Hematopoietic multipotent progenitor cell treated with erythropoietin and hydrocortisone succinate and interleukin-3 and kit ligand, for 8 days (in vitro differentiated cells): ENCODE measurements at regions not wholly inside any gene's neighbourhood (a gene's known extent, or its start where the extent isn't known, plus 50 kb on each side); places are given as distances from the start of the nearest gene placed in this dataset.
"Not testable (repeated sequence)": the region's sequence is repeated elsewhere in the genome, so short reads cannot be mapped to it uniquely, and the experiment has no call there.

Experiments
- DNase-seq: peaks from one replicate; pipeline ENCODE4 v3.0.0-alpha.2; 2015

DNA sequence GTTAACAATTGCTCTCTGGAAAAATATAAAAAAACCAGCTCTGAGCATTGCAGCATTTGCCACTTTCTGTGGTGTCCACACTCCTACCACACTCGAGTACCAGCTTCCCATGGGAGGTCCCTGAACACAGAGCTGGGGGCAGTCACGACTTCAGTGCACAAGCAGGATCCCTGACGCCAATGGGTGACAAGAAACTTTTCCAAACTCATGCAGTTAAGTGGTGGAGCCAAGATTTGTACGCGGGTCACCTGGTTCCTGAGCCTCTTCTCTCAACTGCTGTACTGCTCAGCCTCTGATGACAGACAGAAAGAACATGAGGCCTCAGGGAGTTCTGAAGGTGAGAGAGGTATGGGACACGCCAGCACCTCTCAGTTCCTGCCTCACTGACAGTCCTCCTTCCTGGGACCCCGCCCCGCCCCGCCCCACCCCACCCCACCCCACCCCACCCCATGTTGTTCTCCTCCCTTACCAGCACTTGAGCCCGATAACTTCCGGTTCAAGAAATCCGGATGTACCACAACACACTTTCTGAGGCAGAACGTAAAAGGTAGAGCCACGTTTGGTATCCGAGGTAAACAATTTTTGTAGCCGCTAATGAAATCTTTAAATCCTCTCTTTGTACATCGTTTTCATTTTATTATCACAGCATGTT lies 287.6 kb downstream of the MYCN start:
- no peak for DNase-seq

DNA sequence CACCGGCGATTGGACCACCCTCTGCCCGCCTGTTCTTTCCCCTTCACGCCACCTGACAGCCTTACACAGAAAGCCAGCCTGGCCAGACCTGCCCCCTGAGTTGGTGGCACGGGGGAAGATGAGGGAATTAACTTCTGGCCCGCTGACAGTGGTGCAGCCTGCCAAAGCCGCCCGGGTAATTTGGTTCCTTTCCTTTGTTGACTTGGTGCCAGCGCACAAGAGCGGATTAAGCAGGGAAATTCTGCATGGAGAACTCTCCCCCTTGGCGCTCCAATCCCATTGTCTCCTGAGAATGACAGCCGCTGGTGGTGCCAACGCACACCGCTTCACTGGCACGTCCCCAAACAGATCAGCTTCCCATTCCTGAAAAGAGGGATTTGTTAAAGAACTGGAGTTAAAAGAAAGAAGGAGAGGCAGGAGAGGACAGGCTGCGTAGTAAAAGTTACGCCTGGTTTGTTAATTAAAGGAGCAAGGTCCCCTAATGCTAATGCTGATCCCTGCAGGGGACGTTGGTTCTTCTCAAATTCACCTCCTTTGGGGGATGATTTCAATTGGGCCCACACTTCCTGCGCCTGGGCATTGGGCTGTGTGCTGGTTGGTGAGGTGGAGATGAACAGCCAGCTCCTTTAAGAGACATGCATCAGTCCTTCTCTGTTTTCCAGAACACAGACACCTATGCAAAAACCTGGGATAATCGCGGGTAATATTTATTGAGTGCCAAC lies 286.8 kb downstream of the MYCN start:
- no peak for DNase-seq

DNA sequence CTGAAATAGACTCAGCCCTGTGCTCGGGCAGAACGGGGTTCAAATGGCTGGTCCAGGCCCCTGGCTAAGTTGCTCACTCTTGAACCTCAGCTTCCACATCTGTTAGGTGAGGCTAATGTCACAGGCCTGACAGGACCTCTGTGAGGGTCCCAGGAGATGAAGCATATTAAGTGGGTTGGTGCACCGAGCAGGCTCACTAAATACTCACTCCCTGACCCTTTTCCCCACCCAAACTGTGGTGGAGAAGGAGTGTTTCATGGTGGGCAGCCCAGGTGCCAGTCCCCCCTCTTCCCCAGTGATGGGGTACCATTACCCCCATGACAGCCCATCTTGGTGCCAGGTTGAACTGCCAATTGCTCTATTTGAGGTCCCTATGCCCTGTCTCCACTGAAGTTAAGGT lies 286.0 kb downstream of the MYCN start:
- DNase-seq = no peak

DNA sequence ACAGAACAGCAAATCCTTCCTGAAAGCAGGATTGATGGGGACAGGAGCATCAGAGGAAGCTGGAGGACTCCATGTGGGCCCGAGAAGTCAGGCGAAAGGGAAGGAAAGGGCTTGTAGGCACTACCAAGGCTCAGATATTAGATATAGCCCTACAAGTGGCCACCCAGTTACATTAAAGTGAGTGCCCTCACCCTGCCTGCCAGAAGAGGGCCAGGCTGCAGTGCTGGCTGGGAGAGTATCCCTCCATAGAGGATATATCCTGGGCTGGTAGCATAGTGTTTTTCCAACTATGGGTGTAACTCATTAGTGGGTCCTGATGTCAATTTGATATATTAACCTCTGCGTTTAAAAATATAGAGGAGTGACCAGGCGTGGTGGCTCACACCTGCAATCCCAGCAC lies 285.2 kb downstream of the MYCN start:
- no peak for DNase-seq

DNA sequence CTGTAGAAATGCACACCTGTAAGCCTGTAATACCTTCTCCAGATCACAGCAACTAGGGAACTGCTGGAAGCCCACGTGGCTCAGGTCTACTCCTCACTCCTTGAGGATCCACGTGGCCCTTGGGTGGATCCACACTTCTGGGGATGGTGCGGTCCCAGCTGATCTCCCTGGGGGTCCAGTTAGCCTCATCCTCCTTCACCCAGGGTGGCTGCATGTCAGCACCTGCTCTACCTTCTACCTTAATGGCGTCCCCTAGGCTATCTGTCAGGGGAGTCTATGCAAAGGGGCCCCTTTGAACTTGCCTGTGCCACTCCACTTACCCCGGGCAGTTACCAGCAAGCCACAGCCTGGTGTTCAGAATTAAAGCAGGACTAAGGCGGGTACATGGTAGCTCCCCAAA lies 284.7 kb downstream of the MYCN start:
- no peak for DNase-seq

DNA sequence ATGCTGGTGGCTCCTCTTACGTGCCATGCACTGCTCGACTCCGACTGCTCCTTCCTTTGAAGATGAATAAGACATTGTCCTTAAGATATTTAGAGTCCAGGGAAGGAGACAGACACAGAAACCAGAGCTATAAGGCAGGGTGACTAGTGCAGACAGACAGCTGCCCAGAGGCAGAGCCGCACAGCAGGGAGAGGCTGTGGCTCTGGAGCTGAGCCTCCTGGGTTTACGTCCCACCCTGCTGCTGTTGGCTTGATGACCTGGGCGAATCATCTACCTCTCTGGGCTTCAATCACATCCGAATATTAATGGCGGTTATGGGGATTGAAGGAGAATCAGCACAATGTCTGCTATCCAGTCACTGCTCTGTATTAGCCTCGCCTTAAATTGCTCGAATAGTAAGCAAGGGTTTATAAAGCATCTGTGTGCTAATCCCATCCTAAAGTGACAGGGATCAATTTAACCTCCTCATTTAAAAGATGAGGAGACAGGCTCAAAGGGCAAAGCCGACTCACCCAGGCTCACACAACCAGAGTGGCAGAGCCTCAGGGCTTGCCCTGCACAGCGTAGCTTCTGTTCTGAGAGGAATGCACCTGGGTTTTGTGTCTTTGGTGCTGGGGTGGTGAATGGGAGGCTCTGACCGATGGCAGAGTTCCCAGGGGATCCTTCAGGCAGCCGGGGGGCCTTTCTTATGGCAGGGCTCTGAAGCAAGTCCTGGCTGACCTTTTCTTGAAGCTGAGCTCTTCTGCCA lies 284.1 kb downstream of the MYCN start:
- DNase-seq = no peak

DNA sequence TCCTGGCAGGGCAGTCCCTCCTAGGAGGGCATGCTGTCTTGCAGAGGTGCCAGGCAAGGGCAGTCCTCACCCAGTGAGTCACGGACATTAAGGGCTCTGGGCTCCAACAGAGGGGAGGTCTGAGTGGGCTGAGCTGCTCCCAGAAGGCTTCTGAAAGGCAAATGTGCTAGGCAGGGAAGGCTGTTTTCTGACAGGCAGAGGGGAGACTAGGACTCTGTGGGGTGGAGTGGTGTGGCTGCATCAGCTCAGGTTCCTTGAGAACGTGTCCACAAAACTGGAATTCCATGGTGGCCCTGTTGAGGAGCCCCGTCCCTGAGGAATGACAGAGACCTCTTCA lies 283.5 kb downstream of the MYCN start:
- DNase-seq = no peak

DNA sequence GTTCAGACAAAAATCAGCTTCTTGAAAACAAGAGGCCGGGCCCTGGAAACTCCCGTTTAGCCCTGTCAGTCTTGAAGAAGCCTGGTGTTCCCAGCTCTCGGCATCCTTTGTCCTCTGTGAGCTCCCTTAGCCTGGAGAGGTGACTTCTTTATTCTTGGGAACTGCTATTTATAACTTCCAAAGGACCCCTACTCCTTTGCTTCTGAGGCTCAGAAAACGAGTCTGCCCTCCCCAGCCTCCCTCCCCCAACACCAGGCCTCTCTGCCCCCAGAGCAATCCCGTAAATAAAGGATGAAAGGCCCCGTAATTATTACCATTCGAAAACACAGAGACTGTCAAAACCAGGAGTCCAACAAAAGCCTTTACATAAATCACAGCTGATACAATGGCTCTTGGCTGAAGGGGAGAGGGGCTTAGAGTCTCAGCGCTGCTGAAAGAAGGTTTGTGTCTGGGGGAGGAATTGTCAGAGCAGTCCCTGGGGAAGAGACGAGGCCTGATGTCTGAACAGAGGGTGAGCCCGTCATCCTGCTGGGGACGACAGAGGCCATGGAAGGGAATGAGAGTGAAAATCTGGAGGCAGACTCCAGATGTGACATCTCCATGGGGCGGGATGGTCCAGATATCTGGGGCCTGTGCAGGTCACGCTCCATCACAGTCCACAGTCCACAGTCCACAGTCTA lies 283.0 kb downstream of the MYCN start:
- DNase-seq = no peak

DNA sequence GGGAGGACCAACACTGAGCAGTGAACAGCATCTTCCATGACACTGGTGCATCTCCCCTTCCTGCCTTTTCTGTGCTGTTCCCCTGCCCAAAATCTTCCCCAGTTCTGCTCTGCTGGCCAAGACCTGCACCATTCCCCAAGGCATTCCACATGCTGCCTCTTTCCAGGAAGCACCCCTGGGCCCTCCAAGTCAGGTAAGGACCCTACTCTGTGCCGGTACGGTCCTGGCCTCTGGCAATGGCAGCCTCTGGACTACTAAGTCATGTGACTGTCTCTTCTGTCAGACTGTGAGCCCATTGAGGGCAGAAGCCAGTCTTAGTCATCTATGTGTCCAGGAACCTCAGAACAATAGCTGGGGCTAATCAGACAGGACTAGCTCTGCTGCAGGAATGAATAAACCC lies 282.0 kb downstream of the MYCN start:
- DNase-seq = no peak

DNA sequence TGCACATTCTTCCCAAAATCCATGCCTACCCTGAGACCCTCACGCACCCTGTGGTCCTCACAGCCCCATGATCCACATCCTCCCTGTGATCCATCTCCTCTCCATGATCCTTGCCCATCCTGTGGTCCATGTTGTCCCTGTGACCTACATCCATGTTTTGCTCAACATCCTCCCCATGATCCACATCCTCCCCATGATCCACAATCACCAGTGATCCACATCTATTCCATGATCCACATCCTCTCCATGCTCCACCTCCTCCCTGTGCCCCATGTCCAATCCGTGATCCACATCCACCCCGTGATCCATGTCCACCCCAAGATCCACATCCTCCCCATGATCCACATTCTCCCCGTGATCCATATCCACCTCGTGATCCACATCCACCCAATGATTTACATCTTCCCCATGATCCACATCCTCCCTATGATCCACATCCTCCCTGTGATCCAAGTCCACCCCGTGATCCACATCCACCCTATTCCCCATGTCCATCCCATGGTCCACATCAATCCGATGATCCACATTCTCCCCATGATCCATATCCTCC lies 281.2 kb downstream of the MYCN start:
- no peak for DNase-seq

DNA sequence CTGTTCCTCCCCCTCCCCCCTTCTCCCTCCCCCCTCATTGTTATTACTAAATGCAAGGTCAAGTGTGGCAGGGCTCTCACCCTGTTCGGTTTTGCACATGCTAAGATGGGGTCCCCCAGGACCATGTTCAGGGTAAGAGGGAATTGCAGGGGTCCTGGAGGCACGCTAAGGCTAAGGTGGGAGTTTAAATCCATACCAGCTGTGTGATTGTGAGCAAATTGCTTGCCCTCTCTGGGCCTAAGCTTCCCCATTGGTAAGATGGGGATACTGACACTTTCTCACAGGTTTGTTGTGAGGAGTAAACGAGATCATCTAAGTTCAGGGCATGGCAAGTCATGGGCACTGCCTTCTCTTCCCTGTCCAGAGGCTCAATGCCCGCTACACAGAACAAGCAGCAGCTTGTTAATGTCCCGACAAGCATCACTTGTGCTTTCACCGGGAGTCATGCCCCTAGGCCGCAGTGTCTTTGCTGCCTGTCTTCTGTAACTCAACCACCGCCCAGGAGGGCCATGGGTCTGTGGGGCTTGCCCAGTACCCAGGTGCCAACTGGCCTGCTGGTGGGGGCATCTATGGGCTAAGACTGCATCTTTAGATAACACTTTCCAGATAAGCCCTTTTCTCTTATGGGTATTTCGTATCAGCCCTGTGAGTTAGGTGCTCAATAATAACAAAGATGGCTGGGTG lies 279.1 kb downstream of the MYCN start:
- no peak for DNase-seq

DNA sequence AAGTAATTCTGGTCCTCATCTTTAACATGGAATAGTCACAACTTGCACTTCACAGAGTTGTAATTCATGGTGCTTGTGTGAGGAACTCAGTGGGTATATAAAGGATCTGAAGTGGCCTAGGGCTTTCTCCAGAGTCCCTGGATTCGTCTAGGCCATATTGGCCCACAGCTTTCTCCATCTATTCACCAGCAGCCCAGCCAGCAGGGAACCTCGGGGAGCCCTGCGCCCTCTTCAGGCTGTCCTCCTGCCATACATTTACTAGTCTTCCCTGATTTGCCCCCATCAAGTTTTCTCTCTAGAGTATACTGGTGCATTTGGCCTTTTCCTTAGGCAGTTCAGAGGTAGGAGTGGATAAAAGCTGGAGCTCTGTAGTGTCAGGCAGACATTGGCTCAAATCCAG lies 278.3 kb downstream of the MYCN start:
- peak; percentile 25 for DNase-seq

DNA sequence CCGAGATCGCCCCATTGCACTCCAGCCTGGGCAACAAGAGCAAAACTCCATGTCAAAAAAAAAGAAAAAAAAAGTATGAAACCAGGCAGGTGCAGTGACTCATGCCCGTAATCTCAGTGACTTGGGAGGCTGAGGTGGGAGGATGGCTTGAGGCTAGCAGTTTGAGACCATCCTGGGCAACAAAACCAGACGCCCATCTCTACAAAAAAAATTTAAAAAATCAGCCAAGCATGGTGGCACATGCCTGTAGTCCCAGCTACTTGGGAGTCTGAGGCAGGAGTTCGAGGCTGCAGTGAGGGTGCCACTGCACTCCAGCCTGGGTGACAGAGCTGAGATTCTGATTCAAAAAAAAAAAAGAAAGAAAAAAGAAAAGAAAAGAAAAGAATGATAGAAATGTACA lies 277.8 kb downstream of the MYCN start:
- no peak for DNase-seq

DNA sequence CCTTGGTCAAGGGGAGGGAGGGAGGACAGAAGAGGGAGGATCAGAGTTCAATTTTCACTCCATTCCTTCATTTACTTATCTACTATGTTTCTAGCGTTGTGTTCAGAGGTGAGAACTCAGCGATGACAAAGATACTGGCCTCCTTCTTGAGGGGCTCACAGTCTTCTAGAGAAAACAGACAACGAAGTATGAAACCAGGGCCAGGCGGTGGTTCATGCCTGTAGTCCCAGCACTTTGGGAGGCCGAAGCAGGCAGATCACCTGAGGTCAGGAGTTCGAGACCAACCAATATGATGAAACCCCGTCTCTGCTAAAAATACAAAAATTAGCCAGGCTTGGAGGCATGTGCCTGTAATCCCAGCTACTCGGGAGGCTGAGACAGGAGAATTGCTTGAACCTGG lies 277.4 kb downstream of the MYCN start:
- not testable (repeated sequence) for DNase-seq

DNA sequence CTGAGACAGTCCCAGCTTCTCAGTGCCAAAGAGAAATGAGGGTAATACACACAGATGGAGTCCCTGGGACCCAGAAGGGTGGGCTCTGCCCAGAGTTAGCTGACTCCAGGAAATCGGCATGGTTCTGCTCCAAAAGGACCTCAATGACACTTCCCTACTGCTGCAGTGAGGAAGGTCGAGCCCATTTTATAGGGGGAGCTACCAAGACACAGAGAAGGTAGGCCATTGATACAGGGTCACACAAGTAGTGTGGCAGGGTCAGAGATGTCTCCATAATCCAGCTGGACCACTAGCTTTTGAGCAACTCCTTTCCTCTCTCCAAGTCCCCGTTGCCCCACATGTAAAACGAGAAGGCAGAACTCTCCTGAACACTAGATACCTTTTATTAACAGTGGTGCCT lies 276.9 kb downstream of the MYCN start:
- DNase-seq = no peak

DNA sequence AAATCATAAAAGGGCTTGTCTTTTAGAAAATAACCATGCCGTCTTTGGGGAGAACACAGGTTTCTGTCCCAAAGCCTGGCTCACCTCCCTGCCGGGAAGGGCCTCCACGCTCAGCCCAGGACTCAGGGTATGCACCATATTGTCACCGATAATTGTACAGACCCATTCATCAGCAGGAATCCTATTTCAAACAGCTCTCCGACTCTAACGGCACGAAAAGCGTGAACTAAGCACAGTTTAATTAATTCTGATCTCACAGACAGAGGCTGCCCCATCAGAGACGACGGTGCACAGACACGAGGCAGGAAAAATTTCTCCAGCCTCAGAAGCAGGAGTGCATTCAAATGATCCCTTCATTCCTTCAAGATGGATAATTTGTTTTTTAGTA lies 276.2 kb downstream of the MYCN start:
- no peak for DNase-seq

DNA sequence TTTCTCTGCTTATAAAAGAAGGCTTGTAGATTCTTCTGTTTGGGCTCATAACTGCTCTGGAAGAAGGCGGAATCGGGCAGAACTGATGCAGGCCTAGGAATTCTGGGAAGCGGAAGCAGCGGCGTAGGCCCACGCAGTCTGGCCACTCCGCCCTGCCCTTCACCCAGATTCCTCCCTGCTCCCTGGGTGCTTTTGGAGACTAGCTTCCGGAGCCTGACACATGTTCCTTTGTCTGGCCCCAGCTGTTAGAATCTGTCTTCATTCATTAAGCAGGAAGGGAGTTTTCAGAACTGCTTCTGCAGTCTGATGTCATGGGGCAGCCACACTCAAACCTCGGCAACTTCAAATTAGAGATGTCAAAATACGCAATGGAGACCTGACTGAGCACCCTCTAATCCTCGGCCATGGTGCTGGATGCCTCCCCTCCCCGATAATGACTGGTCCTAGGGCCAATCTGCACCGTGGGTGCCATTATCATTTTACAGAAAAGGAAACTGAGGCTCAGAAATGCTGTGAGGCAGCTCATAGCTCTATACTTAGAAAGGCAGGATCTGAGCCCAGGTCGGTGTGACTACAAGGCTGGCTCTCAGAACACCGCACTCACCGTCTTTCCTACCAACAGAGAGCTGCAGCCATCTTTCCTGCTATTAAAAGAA lies 275.7 kb downstream of the MYCN start:
- no peak for DNase-seq

DNA sequence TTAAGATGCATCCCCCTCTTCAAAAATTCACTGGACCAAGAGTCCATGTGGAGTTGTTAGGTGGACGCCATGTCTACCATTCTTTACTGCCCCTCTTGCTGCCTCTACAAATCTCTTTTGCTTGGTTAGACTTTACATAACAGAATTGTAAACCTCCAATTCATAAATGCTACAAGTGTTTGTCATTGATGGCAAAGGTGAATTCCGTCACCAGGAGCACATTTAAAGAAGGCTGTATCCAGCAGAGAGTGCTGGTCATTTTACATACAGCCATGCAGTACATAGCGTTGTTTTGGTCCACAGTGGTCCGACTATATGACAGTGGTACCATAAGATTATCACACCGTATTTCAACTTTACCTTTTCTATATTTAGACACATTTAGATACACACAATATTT lies 274.5 kb downstream of the MYCN start:
- DNase-seq = no peak

DNA sequence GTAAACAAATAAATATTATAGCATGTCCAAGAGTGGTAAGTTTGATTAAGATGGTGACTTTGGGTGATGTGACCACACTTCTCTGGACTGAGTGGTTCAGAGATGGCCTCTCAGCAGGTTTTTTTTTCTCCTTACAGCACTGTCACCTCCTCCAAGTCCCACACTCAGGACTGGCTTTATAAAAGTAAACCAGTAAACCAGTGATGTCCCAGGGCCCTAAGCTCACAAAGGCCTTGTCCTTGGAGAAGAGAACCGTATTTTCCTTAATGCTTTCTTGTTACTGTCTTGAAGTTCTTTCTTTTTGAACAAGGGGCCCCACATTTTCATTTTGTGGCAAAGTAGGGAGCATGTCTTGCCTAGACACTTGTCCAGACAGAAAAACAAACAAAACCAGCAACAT lies 274.0 kb downstream of the MYCN start:
- no peak for DNase-seq

DNA sequence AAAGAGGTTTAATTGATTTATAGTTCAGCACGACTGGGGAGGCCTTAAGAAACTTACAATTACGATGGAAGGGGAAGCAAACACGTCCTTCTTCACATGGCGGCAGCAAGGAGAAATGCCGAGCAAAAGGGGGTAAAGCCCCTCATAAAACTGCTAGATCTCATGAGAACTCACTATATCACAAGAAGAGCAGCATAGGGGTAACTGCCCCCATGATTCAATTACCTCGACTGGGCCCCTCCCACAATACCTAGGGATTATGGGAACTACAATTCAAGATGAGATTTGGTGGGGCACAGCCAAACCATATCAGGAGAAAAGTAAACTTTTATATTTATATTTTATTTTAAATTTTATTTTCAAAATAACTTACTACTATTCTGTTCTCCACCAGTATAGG lies 272.0 kb downstream of the MYCN start:
- no peak for DNase-seq

DNA sequence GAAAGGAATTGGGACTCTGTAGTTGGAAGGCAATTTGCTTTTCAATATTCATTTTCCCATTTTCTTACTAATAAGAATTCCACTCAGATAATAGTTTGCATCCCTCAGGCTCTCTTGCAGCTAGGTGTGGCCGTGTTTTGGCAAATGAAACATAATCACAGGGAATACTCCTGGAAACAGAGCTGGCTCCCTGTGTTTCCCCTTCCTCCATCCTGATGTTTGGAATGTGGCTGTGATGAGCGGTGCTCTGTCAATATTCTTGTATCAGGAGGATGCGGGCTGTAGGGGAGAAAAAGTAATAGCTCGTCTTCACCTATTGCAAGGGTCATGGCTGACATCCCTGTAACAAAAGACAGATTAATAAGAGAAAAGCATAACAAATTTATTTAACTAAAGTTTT lies 271.0 kb downstream of the MYCN start:
- DNase-seq = no peak

DNA sequence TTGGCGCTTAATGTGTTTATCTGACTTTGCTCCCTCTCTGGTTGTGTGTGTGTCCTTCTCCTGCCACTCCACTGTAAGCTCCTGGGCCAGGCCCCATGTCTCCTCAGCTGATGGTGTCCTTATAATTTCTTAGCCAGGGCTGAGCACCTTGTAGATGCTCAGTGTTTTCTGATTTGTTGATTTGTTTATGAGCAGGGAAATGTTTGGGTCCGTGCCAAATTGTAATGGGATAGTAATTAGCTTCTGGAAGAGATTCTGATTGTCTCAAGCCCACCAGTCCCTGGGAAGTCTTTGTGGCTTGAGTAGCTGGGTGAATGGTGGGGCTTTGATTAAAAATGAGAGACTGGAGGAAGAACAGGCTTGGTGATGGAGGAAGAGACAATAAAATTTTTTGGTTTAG lies 270.5 kb downstream of the MYCN start:
- DNase-seq = no peak
